ENCODE measurements at regions not wholly inside any gene's neighbourhood (a gene's known extent, or its start where the extent isn't known, plus 50 kb on each side); places are given as distances from the start of the nearest gene placed in this dataset.

- DNase-seq (no peak), ATAC-seq (no peak)
- Histone ChIP-seq H3K4me1 (peaks cover under 1% of the 10 kb centered on the region), H3K36me3 (ENCODE audit: insufficient read depth in 1 of 2, low read depth in 1 of 2) (no peaks in the 10 kb centered on the region), H3K27me3 (ENCODE audit: insufficient read depth in 3 of 3, low read length in 2 of 3) (no peaks in the 10 kb centered on the region), H3K9me3 (no peaks in the 10 kb centered on the region), H3K4me3 (no peak overlapping the region), H3K27ac (no peak overlapping the region)
- 23 to 24% (median 23%) methylated on average over 5 of the region's 5 CpGs for WGBS, 3 donors
- TF ChIP-seq, protein P1, sequence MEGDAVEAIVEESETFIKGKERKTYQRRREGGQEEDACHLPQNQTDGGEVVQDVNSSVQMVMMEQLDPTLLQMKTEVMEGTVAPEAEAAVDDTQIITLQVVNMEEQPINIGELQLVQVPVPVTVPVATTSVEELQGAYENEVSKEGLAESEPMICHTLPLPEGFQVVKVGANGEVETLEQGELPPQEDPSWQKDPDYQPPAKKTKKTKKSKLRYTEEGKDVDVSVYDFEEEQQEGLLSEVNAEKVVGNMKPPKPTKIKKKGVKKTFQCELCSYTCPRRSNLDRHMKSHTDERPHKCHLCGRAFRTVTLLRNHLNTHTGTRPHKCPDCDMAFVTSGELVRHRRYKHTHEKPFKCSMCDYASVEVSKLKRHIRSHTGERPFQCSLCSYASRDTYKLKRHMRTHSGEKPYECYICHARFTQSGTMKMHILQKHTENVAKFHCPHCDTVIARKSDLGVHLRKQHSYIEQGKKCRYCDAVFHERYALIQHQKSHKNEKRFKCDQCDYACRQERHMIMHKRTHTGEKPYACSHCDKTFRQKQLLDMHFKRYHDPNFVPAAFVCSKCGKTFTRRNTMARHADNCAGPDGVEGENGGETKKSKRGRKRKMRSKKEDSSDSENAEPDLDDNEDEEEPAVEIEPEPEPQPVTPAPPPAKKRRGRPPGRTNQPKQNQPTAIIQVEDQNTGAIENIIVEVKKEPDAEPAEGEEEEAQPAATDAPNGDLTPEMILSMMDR (IDR thresholded peaks at IDR 0.05) = no peak
- intact Hi-C loops (cut with DNase I) = no loop called here
Observed at GRCh38 chr2:41194230-41194629, 742.3 kb upstream of the SLC8A1 start.

GRCh38 chr2:41197781-41198180 lies 745.9 kb upstream of the SLC8A1 start:
- intact Hi-C loops (cut with DNase I) = no loop called here
- no peak for DNase-seq
- Histone ChIP-seq H3K27ac (no peak overlapping the region), H3K9me3 (no peaks in the 10 kb centered on the region), H3K36me3 (ENCODE audit: insufficient read depth in 1 of 2, low read depth in 1 of 2) (no peaks in the 10 kb centered on the region), H3K4me1 (peaks cover 3% of the 10 kb centered on the region), H3K4me3 (no peak overlapping the region), H3K27me3 (ENCODE audit: insufficient read depth in 3 of 3, low read length in 2 of 3) (no peaks in the 10 kb centered on the region)
- ATAC-seq = no peak
- TF ChIP-seq, protein P1 (IDR thresholded peaks at IDR 0.05) = no peak
- WGBS, 3 donors = 85 to 87% (median 86%) methylated on average over 4 of the region's 4 CpGs

- no peaks in the 10 kb centered on the region for H3K36me3 ChIP-seq (ENCODE audit: insufficient read depth in 1 of 2, low read depth in 1 of 2)
- TF ChIP-seq, protein P1 (IDR thresholded peaks at IDR 0.05) = no peak
- DNase-seq = no peak
- intact Hi-C loops (cut with DNase I) = no loop called here
- H3K9me3 ChIP-seq = no peaks in the 10 kb centered on the region
- H3K27me3 ChIP-seq (ENCODE audit: insufficient read depth in 3 of 3, low read length in 2 of 3) = no peaks in the 10 kb centered on the region
- H3K27ac ChIP-seq = no peak overlapping the region
- H3K4me3 ChIP-seq = no peak overlapping the region
- 16 to 23% (median 20%) methylated on average over 1 of the region's 1 CpG for whole genome bisulfite sequencing, 3 donors
- ATAC-seq = peak in 1 of 4 donors; percentile 70
- peaks cover 3% of the 10 kb centered on the region for H3K4me1 ChIP-seq
Observed at GRCh38 chr2:41199334-41199733, 747.4 kb upstream of the SLC8A1 start.

DNA sequence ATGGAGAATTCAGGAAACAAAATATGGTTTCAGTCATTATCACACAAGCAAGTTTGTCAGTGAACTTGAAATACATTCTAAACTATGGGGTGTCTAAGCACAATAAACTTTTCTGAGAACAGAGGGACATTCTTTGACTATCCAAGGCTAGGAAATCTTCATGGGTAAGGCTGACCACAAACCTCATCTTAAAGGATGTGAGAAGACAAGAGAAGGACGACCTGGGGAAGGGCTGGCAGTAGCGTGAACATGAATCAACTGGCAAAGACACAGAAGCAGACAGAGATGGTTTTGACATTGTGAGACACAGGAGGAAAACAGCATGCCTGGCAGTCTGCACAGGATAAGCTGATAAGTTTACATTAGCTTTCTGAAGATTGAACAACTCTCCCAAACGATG lies 752.4 kb upstream of the SLC8A1 start:
- no peaks in the 10 kb centered on the region for H3K27me3 ChIP-seq (ENCODE audit: insufficient read depth in 3 of 3, low read length in 2 of 3)
- intact Hi-C loops (cut with DNase I) = no loop called here
- ATAC-seq = no peak
- no peaks in the 10 kb centered on the region for H3K36me3 ChIP-seq (ENCODE audit: insufficient read depth in 1 of 2, low read depth in 1 of 2)
- WGBS, 3 donors = 63 to 67% (median 64%) methylated on average over 3 of the region's 3 CpGs
- H3K4me1 ChIP-seq = peaks cover 1% of the 10 kb centered on the region
- no peak overlapping the region for H3K27ac ChIP-seq
- H3K9me3 ChIP-seq = no peaks in the 10 kb centered on the region
- DNase-seq = no peak
- H3K4me3 ChIP-seq = no peak overlapping the region
- TF ChIP-seq, protein P1 (IDR thresholded peaks at IDR 0.05) = no peak

DNA sequence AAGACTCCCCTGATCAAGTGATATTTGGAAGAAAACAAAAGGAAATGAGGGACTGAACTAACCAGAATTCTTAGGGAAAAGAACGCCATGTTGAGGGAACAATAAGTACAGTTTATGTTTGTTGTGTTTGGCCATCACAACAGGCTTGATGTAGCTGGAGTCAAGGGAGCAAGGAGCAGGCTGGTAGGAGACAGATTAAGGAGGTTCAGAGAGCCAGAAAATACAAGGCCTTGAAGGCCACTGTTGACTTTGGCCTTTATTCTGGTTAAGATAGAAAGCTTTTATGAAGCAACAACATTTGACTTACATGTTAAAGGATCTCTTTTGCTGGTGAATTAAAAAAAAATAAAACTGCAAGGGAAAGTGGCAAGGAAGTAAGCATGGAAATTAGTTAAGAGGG lies 754.1 kb upstream of the SLC8A1 start:
- DNase-seq (no peak), ATAC-seq (no peak)
- TF ChIP-seq, protein P1 (IDR thresholded peaks at IDR 0.05) = no peak
- Histone ChIP-seq H3K27me3 (ENCODE audit: insufficient read depth in 3 of 3, low read length in 2 of 3) (no peaks in the 10 kb centered on the region), H3K9me3 (no peaks in the 10 kb centered on the region), H3K4me3 (no peak overlapping the region), H3K27ac (no peak overlapping the region), H3K36me3 (ENCODE audit: insufficient read depth in 1 of 2, low read depth in 1 of 2) (no peaks in the 10 kb centered on the region), H3K4me1 (no peaks in the 10 kb centered on the region)
- intact Hi-C loops (cut with DNase I) = no loop called here
- WGBS, 3 donors = 65 to 93% (median 77%) methylated on average over 1 of the region's 1 CpG
